K562 (cell line): ENCODE measurements at regions not wholly inside any gene's neighbourhood (a gene's known extent, or its start where the extent isn't known, plus 50 kb on each side); places are given as distances from the start of the nearest gene placed in this dataset.

Experiments used
- ATAC-seq: fragments of 200-7000 bp; cut with Tn5 transposase; 3 replicates; pipeline ENCODE4 v1.9.1; 2020; ENCODE audit warnings: moderate library complexity
- BruUV-seq: library from RNA; stranded (reverse); fragments of 400-500 nt; replicated peaks from 2 replicates; lab custom pipeline; 2021; lab: Mats Ljungman, UMichigan
- CTCF ChIA-PET: fragments of 300-600 bp; formaldehyde crosslinking; extraction: SDS; loops from one replicate; lab custom pipeline; 2021; ENCODE audit warnings: low intra/inter-chr PET ratio; lab: Yijun Ruan, JAX
- POLR2A ChIA-PET: fragments of 300-600, 350-650 bp; sonication (Branson Sonifier 250); formaldehyde crosslinking; extraction: SDS; loops from one replicate; lab custom pipeline; 2021; ENCODE audit warnings: antibody characterized with exemption, inconsistent platforms; lab: Yijun Ruan, JAX
- DNase-seq, 4 experiments: peaks; one replicate each; pipeline versions ENCODE4 v3.0.0 to v3.0.0-alpha.2; 2011 to 2018; ENCODE audit warnings: low spot score in 3 of 4, mixed read lengths in 3 of 4; ENCODE audit errors: extremely low read depth in 1 of 4
- FAIRE-seq: peaks from 2 replicates; lab custom pipeline; 2011; peaks lifted over from hg19 to GRCh38; lab: Jason Lieb, UNC
- H2AFZ ChIP-seq: 2 replicates; pipeline ENCODE4 v1.6.0; 2011; ENCODE audit warnings: low read depth, low read length, control low read depth, inconsistent platforms
- H3K27ac ChIP-seq: fragments of 200-600 bp; 3 replicates; pipeline ENCODE4 v1.8.0; 2011; ENCODE audit warnings: low read depth, mild to moderate bottlenecking, control low read depth, inconsistent platforms, low read length, moderate library complexity, mixed read lengths; ENCODE audit errors: extremely low read depth
- H3K27me3 ChIP-seq, 2 experiments: fragments of 300-600 bp in 1 of 2; 2 replicates in 1 of 2; 3 replicates in 1 of 2; pipeline versions ENCODE4 v1.6.0 to v1.8.0; 2011; ENCODE audit warnings: inconsistent platforms in 2 of 2, low read length in 2 of 2, mild to moderate bottlenecking in 1 of 2, mixed read lengths in 1 of 2, moderate library complexity in 1 of 2; ENCODE audit not compliant: control insufficient read depth in 2 of 2, insufficient read depth in 2 of 2
- H3K36me3 ChIP-seq: fragments of 300-600 bp; 3 replicates; pipeline ENCODE4 v1.8.0; 2011; ENCODE audit warnings: mild to moderate bottlenecking, low read length, inconsistent platforms; ENCODE audit not compliant: control insufficient read depth, insufficient read depth
- H3K4me1 ChIP-seq, 2 experiments: fragments of 200-600 bp in 1 of 2; replicated peaks in 1 of 2; 2 replicates in 1 of 2; 3 replicates in 1 of 2; pipeline versions ENCODE4 v1.5.1 to v1.8.0; 2011; ENCODE audit warnings: inconsistent platforms in 2 of 2, low read length in 2 of 2, mild to moderate bottlenecking in 1 of 2, mixed read lengths in 1 of 2, moderate library complexity in 1 of 2; ENCODE audit not compliant: control insufficient read depth in 2 of 2, insufficient read depth in 2 of 2
- H3K4me2 ChIP-seq: 2 replicates; pipeline ENCODE4 v1.6.1; 2011; ENCODE audit warnings: low read length, control low read depth, inconsistent platforms, mixed read lengths; ENCODE audit not compliant: insufficient read depth
- H3K4me3 ChIP-seq: fragments of 200-600 bp; sonication (generic), shearing (Covaris generic); 2 replicates; pipeline ENCODE4 v1.5.1; 2016; ENCODE audit warnings: control low read depth, inconsistent platforms
- H3K79me2 ChIP-seq: fragments of 200-600 bp; 3 replicates; pipeline ENCODE4 v1.8.0; 2011; ENCODE audit warnings: low read length, inconsistent platforms; ENCODE audit not compliant: control insufficient read depth, insufficient read depth
- H3K9ac ChIP-seq, 2 experiments: 2 replicates each; pipeline versions ENCODE4 v1.6.0 to v1.6.1; 2011; ENCODE audit warnings: low read depth in 2 of 2, low read length in 2 of 2, control low read depth in 1 of 2, inconsistent platforms in 1 of 2, mild to moderate bottlenecking in 1 of 2, mixed read lengths in 1 of 2; ENCODE audit not compliant: insufficient read depth in 1 of 2
- H3K9me1 ChIP-seq: one replicate; pipeline ENCODE4 v1.6.0; 2011; ENCODE audit warnings: inconsistent platforms, mild to moderate bottlenecking, low read length, moderate library complexity; ENCODE audit not compliant: control insufficient read depth, insufficient read depth
- H3K9me3 ChIP-seq: replicated peaks from 2 replicates; pipeline ENCODE4 v1.5.1; 2011; ENCODE audit warnings: low read depth, low read length, inconsistent platforms; ENCODE audit not compliant: control insufficient read depth, insufficient read depth
- H4K20me1 ChIP-seq: replicated peaks from 2 replicates; pipeline ENCODE4 v1.6.1; 2011; ENCODE audit warnings: low read length, inconsistent platforms, mixed read lengths; ENCODE audit not compliant: control insufficient read depth, insufficient read depth
- BACH1 ChIP-seq: fragments of 200-800 bp; sonication (Bioruptor generic); IDR thresholded peaks from 2 replicates; pipeline ENCODE4 v1.6.1; 2016; ENCODE audit warnings: missing genetic modification characterization, missing compliant biosample characterization
- CBFA2T2 ChIP-seq: fragments of 450-650 bp; conservative IDR thresholded peaks from 2 replicates; pipeline ENCODE4 v1.6.1; 2017; ENCODE audit warnings: mild to moderate bottlenecking
- E2F8 ChIP-seq: fragments of 450-650 bp; IDR thresholded peaks from 2 replicates; pipeline ENCODE4 v1.7.1; 2018; ENCODE audit warnings: mild to moderate bottlenecking, low read depth; ENCODE audit not compliant: partially characterized antibody
- HMG20B ChIP-seq: fragments of 250-450 bp; sonication (Bioruptor Pico); IDR thresholded peaks from 2 replicates; pipeline ENCODE4 v1.5.0; 2021; ENCODE audit warnings: mild to moderate bottlenecking
- KLF13 ChIP-seq: fragments of 450-650 bp; IDR thresholded peaks from 2 replicates; pipeline ENCODE4 v1.6.1; 2016; ENCODE audit warnings: missing genetic modification characterization, low read depth, mild to moderate bottlenecking, missing compliant biosample characterization, moderate library complexity, borderline replicate concordance
- NCOR1 ChIP-seq: fragments of 450-650 bp; IDR thresholded peaks from 2 replicates; pipeline ENCODE4 v1.6.1; 2016; ENCODE audit warnings: mild to moderate bottlenecking, moderate library complexity
- PHF20 ChIP-seq: fragments of 450-650 bp; IDR thresholded peaks from 2 replicates; pipeline ENCODE4 v1.6.1; 2018; ENCODE audit not compliant: partially characterized antibody
- SRSF1 ChIP-seq: fragments of 200-400 bp; formaldehyde crosslinking; IDR thresholded peaks from 2 replicates; pipeline ENCODE4 v1.6.1; 2017; ENCODE audit warnings: mild to moderate bottlenecking, low read depth, low read length, moderate library complexity
- TAF9B ChIP-seq: fragments of 450-650 bp; IDR thresholded peaks from 2 replicates; pipeline ENCODE4 v1.6.1; 2018; ENCODE audit warnings: mild to moderate bottlenecking; ENCODE audit not compliant: partially characterized antibody
- TAL1 ChIP-seq: fragments of 450-650 bp; IDR thresholded peaks from 2 replicates; pipeline ENCODE4 v1.6.1; 2016; ENCODE audit warnings: mild to moderate bottlenecking
- ZNF398 ChIP-seq: fragments of 250-450 bp; sonication (Bioruptor Pico); IDR thresholded peaks from 2 replicates; pipeline ENCODE4 v1.8.0; 2021; ENCODE audit warnings: moderate library complexity, mild to moderate bottlenecking, inconsistent platforms
- ZNF512 ChIP-seq: IDR thresholded peaks from 2 replicates; pipeline ENCODE4 v1.6.1; 2016; ENCODE audit warnings: missing genetic modification characterization, missing compliant biosample characterization
- WGBS: fragments of 100-300 bp; shearing (Covaris generic); methylation state at CpG from one replicate; pipeline ENCODE4 v1.1.6; 2016; ENCODE audit warnings: low coverage, mixed read lengths; ENCODE audit not compliant: insufficient coverage; ENCODE audit errors: missing lambda C conversion rate; 5-methylcytosine and 5-hydroxymethylcytosine counted together
- in situ Hi-C: fragments of 300-500 bp; cut with MboI; formaldehyde crosslinking; loops from 4 replicates; pipeline ENCODE4 v1.15.0; 2018; ENCODE audit warnings: inconsistent platforms, mixed read lengths
- intact Hi-C: fragments of 100-400 bp; cut with micrococcal nuclease; formaldehyde crosslinking; loops from 2 replicates; pipeline ENCODE4 v1.14.2; 2022

GRCh38 chr18:45482286-45482685, 133.0 kb upstream of the SLC14A2 start:
- no peak overlapping the region for H3K4me2 ChIP-seq
- no peak overlapping the region for H3K27ac ChIP-seq
- H3K9ac ChIP-seq, result no peak overlapping the region
- H2AFZ ChIP-seq, result no peak overlapping the region
- no peaks in the 10 kb centered on the region for H3K27me3 ChIP-seq
- TF ChIP-seq CBFA2T2 (no peak), E2F8 (no peak), KLF13 (tag) (no peak), TAL1 (no peak), BACH1 (no peak), SRSF1 (no peak), PHF20 (no peak), NCOR1 (no peak), TAF9B (no peak), HMG20B (no peak), ZNF512 (tag) (no peak), ZNF398 (CRISPR knock-in tag) (no peak)
- no peaks in the 10 kb centered on the region for H4K20me1 ChIP-seq
- no peaks in the 10 kb centered on the region for H3K36me3 ChIP-seq
- H3K4me1 ChIP-seq, result no peaks in the 10 kb centered on the region
- DNase-seq, result no peak
- no peak for ATAC-seq
- no peaks in the 10 kb centered on the region for H3K9me3 ChIP-seq
- no peaks in the 10 kb centered on the region for H3K9me1 ChIP-seq
- POLR2A ChIA-PET, result no interaction called here
- in situ Hi-C loops (no loop called here), intact Hi-C loops (no loop called here)
- no TSS peak for BruUV-seq
- H3K4me3 ChIP-seq, result no peak overlapping the region
- no peaks in the 10 kb centered on the region for H3K79me2 ChIP-seq
- CTCF ChIA-PET, result no interaction called here
- 0% methylated on average over 1 of the region's 1 CpG for WGBS
- no peak for FAIRE-seq
